NT2/D1 (cell line): ENCODE measurements at regions not wholly inside any gene's neighbourhood (a gene's known extent, or its start where the extent isn't known, plus 50 kb on each side); places are given as distances from the start of the nearest gene placed in this dataset.

Source experiments
- SUZ12 ChIP-seq: IDR thresholded peaks from 2 replicates; pipeline ENCODE4 v1.6.1; 2011; ENCODE audit not compliant: insufficient read length, insufficient read depth; ENCODE audit errors: extremely low read depth
- YY1 ChIP-seq: IDR thresholded peaks from 2 replicates; pipeline ENCODE4 v1.6.1; 2011; ENCODE audit not compliant: insufficient read length, insufficient read depth
- ZNF274 ChIP-seq: IDR thresholded peaks from 2 replicates; pipeline ENCODE4 v1.6.1; 2011; ENCODE audit warnings: mild to moderate bottlenecking, low read depth, low read length

DNA sequence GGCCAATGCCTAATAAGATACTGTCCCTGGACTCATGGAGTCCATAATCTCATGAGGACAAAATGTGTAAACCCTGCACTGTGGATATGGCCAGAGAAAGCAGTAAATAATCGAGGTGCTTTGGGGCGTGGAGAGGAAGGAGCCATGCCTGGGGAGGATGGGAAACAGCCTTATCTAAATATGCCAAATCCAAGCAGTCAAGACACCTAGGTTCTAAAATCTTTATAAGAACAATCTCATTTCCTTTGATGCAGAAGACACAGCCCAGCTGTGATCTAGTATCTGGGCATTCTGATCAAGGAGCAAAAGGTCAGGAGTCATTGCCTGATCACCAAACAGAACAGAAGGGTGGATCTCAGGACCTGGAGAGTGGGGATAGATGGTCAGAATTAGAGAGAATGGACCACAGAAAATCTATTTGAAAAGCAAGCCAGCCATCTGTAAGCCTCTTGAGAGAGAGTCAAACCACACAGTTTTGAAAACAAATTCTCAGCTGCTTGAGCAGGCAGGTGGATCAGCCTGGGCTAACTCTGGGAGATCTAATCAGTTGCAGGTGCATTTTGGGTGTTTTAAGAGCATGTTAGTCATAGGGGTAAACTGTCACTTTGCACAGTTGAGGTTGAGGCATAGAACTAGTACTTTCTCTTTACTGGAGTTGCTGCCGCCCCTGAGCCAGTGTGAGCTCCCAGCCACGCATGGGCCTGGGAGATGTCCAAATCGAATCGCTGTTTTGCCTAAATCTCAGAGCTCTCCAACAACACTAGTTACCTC, 130.8 kb upstream of the TNFAIP3 start:
- no peak for TF ChIP-seq YY1
- no peak for TF ChIP-seq SUZ12
- no peak for TF ChIP-seq ZNF274
